HCT116 (cell line): ENCODE measurements at regions not wholly inside any gene's neighbourhood (a gene's known extent, or its start where the extent isn't known, plus 50 kb on each side); places are given as distances from the start of the nearest gene placed in this dataset.

ENCODE experiments used
- ATAC-seq: fragments of 200-7000 bp; cut with Tn5 transposase; 2 replicates; pipeline ENCODE4 v1.9.1; 2020; ENCODE audit warnings: mild to moderate bottlenecking, moderate library complexity
- BruUV-seq: library from RNA; stranded (reverse); fragments of 400-500 nt; replicated peaks from 2 replicates; lab custom pipeline; 2021; lab: Mats Ljungman, UMichigan
- CTCF ChIA-PET: fragments of 300-600 bp; sonication (Branson Sonifier 250); formaldehyde crosslinking; loops from one replicate; lab custom pipeline; 2021; ENCODE audit warnings: antibody characterized with exemption; lab: Charles Lee
- POLR2A ChIA-PET: fragments of 300-600, 350-600 bp; sonication (Branson Sonifier 250); formaldehyde crosslinking; loops from one replicate; lab custom pipeline; 2021; ENCODE audit warnings: antibody characterized with exemption; lab: Charles Lee
- RAD21 ChIA-PET, 2 experiments: fragments of 300-600 bp; sonication (Branson Sonifier 250); formaldehyde crosslinking; loops; one replicate each; lab custom pipeline; 2023; ENCODE audit warnings: low total read pairs in 2 of 2; ENCODE audit not compliant: uncharacterized antibody in 2 of 2, unreplicated experiment in 2 of 2, low non-redundant PET in 1 of 2; lab: Charles Lee
- DNase-seq: peaks from one replicate; pipeline ENCODE4 v3.0.0-alpha.2; 2010; ENCODE audit warnings: low read depth, low spot score
- H2AFZ ChIP-seq: fragments of 200-600 bp; shearing (Covaris generic), sonication (generic); 2 replicates; pipeline ENCODE4 v1.6.1; 2017; ENCODE audit warnings: low read depth, mixed run types, mixed read lengths, antibody characterized with exemption, low read length; ENCODE audit not compliant: poor library complexity, severe bottlenecking
- H3K27ac ChIP-seq: 2 replicates; pipeline ENCODE4 v1.5.1; 2012; ENCODE audit warnings: low read depth, low read length
- H3K27me3 ChIP-seq: fragments of 200-600 bp; sonication (generic); 2 replicates; pipeline ENCODE4 v1.6.1; 2016; ENCODE audit warnings: mixed run types, low read length, mixed read lengths; ENCODE audit not compliant: insufficient read depth
- H3K36me3 ChIP-seq, 2 experiments: fragments of 200-500 bp in 1 of 2; fragments of 200-600 bp in 1 of 2; sonication (Bioruptor generic) in 1 of 2; sonication (generic) in 1 of 2; 2 replicates each; pipeline versions ENCODE4 v1.5.1 to v1.6.1; 2014 to 2016; ENCODE audit warnings: low read length in 2 of 2, inconsistent platforms in 1 of 2, mixed read lengths in 1 of 2, mixed run types in 1 of 2; ENCODE audit not compliant: insufficient read depth in 2 of 2, control insufficient read depth in 1 of 2
- H3K4me1 ChIP-seq, 2 experiments: fragments of 200-600 bp in 1 of 2; sonication (generic) in 1 of 2; 2 replicates each; pipeline versions ENCODE4 v1.5.1 to v1.6.1; 2012 to 2017; ENCODE audit warnings: low read length in 2 of 2, inconsistent platforms in 1 of 2, mild to moderate bottlenecking in 1 of 2, mixed read lengths in 1 of 2, mixed run types in 1 of 2, moderate library complexity in 1 of 2; ENCODE audit not compliant: insufficient read depth in 2 of 2, control insufficient read depth in 1 of 2
- H3K4me2 ChIP-seq: fragments of 200-600 bp; sonication (generic); 2 replicates; pipeline ENCODE4 v1.6.1; 2017; ENCODE audit warnings: mixed run types, low read length, mixed read lengths
- H3K4me3 ChIP-seq, 2 experiments: fragments of 200-600 bp in 1 of 2; sonication (generic) in 1 of 2; replicated peaks in 1 of 2; 2 replicates each; pipeline ENCODE4 v1.5.1; 2011 to 2016; ENCODE audit warnings: low read length in 2 of 2, control low read depth in 1 of 2, low read depth in 1 of 2, mild to moderate bottlenecking in 1 of 2, mixed read lengths in 1 of 2, mixed run types in 1 of 2
- H3K79me2 ChIP-seq: fragments of 200-600 bp; sonication (generic); 2 replicates; pipeline ENCODE4 v1.6.1; 2017; ENCODE audit warnings: mild to moderate bottlenecking, mixed run types, low read length, moderate library complexity, mixed read lengths; ENCODE audit not compliant: insufficient read depth
- H3K9ac ChIP-seq: fragments of 200-600 bp; sonication (generic); 2 replicates; pipeline ENCODE4 v1.6.1; 2016; ENCODE audit warnings: low read length, mixed read lengths
- H3K9me2 ChIP-seq: fragments of 200-600 bp; sonication (generic), shearing (Covaris generic); 2 replicates; pipeline ENCODE4 v1.6.1; 2017; ENCODE audit warnings: mixed run types, mild to moderate bottlenecking, moderate library complexity; ENCODE audit not compliant: insufficient read depth
- H3K9me3 ChIP-seq, 2 experiments: fragments of 200-500 bp in 1 of 2; fragments of 200-600 bp in 1 of 2; sonication (Bioruptor generic) in 1 of 2; sonication (generic) in 1 of 2; 2 replicates each; pipeline ENCODE4 v1.6.1; 2014 to 2017; ENCODE audit warnings: low read length in 2 of 2, mixed read lengths in 2 of 2, inconsistent platforms in 1 of 2, low read depth in 1 of 2, mild to moderate bottlenecking in 1 of 2, mixed run types in 1 of 2, moderate library complexity in 1 of 2; ENCODE audit not compliant: control insufficient read depth in 1 of 2, insufficient read depth in 1 of 2
- H4K20me1 ChIP-seq: fragments of 200-600 bp; sonication (generic), shearing (Covaris generic); 2 replicates; pipeline ENCODE4 v1.6.1; 2017; ENCODE audit warnings: mixed run types, mild to moderate bottlenecking, moderate library complexity; ENCODE audit not compliant: insufficient read depth
- CTCF ChIP-seq, 3 experiments: fragments of 200-600 bp in 1 of 3; sonication (generic) in 1 of 3; IDR thresholded peaks in 2 of 3; conservative IDR thresholded peaks in 1 of 3; 2 replicates each; pipeline ENCODE4 v1.5.1; 2012 to 2017; ENCODE audit warnings: low read depth in 2 of 3, low read length in 2 of 3, antibody characterized with exemption in 1 of 3, borderline replicate concordance in 1 of 3, control low read depth in 1 of 3, mild to moderate bottlenecking in 1 of 3, mixed read lengths in 1 of 3, mixed run types in 1 of 3, moderate library complexity in 1 of 3; ENCODE audit not compliant: insufficient read depth in 1 of 3
- ELF1 ChIP-seq: IDR thresholded peaks from 2 replicates; pipeline ENCODE4 v1.6.1; 2012; ENCODE audit warnings: low read depth, borderline replicate concordance
- FOSL1 ChIP-seq: IDR thresholded peaks from 2 replicates; pipeline ENCODE4 v1.6.1; 2012; ENCODE audit warnings: low read depth
- POLR2AphosphoS5 ChIP-seq: IDR thresholded peaks from 2 replicates; pipeline ENCODE4 v1.6.1; 2011; ENCODE audit warnings: mild to moderate bottlenecking, low read depth, low read length, moderate library complexity
- SIN3A ChIP-seq: IDR thresholded peaks from 2 replicates; pipeline ENCODE4 v1.6.1; 2012; ENCODE audit warnings: low read depth
- SP1 ChIP-seq: IDR thresholded peaks from 2 replicates; pipeline ENCODE4 v1.6.1; 2012; ENCODE audit warnings: low read depth
- ZBTB33 ChIP-seq: IDR thresholded peaks from 2 replicates; pipeline ENCODE4 v1.6.1; 2011; ENCODE audit warnings: mild to moderate bottlenecking, low read length, moderate library complexity; ENCODE audit not compliant: insufficient replicate concordance; ENCODE audit errors: extremely low read depth
- intact Hi-C: fragments of 100-400 bp; cut with micrococcal nuclease; formaldehyde crosslinking; loops from 2 replicates; pipeline ENCODE4 v1.10.0; 2022

DNA sequence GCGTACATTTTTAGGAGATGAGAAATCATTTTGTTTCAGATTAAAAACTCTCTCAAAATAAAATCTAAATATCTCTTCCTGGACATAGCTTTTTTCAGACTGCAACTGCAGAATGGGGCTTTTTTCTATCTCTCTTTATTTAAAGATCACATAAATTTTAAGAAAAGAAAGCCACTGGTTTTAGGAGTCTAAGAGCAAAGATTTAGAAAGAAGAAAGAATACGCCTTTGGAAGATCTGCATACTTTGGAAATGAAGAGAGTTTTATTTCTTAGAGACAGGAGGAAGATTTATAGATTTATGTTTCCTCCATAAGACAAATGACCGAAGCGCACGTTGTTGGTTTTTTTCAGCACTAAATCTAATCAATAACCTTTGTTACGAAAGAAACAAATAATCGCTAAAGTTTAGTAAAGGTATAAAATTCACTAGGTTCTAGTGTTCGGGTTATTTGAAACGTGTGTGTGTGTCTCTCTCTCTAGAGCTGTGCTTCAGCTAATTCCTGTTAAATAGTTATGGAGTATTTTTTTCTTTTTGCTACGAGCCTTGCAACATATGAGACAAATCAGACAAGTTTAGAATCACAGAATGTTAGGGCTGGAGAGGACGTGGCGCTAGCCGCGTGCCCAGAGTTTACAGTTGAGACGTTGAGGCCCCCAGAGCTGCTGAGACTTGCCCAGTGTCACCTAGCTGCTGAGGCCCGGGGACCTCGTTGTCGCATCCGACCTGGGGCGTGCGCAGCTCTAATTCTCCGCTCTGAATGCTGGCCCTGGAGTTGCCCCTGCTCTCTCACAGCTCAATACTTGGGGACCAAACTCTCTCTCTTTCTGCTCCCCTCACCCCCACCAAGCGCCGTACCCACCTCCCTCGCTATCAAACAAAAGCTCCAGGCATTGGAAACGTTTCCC lies 69.9 kb downstream of the CTAGE1 start:
- TF ChIP-seq SIN3A (no peak), ZBTB33 (no peak), FOSL1 (no peak), POLR2AphosphoS5 (no peak), ELF1 (no peak), CTCF (IDR thresholded peaks at IDR 0.05 in 2 of 3, conservative IDR thresholded peaks at IDR 0.05 in 1 of 3; ENCODE audit: borderline replicate concordance in 1 of 3, insufficient read depth in 1 of 3, low read depth in 2 of 3, low read length in 2 of 3) (no peak), SP1 (no peak)
- Histone ChIP-seq H2AFZ (peak overlapping the region; percentile 92), H3K36me3 (no peaks in the 10 kb centered on the region), H3K9me2 (no peaks in the 10 kb centered on the region), H3K4me2 (peak overlapping the region; percentile 78), H3K4me3 (peak overlapping the region; percentile 24 to 34; a peak in 2 of 4 replicates), H3K79me2 (no peaks in the 10 kb centered on the region), H3K4me1 (peaks cover 25 to 40% of the 10 kb centered on the region in 2 experiments), H3K27me3 (no peaks in the 10 kb centered on the region), H3K9me3 (no peaks in the 10 kb centered on the region), H3K27ac (no peak overlapping the region; the same call in 1 of the 2 replicates), H4K20me1 (no peaks in the 10 kb centered on the region), H3K9ac (no peak overlapping the region; the same call in 1 of the 2 replicates)
- no peak for DNase-seq
- POLR2A ChIA-PET: no interaction called here
- RAD21 ChIA-PET: no interaction called here
- BruUV-seq: no TSS peak
- ATAC-seq: no peak
- CTCF ChIA-PET: interaction anchor here (0.7 kb wide), 1 partner anchor 14 kb away, joined by 3 read pairs; no protein-coding TSS in a partner anchor
- intact Hi-C loops: no loop called here
